ENCODE measurements at regions not wholly inside any gene's neighbourhood (a gene's known extent, or its start where the extent isn't known, plus 50 kb on each side); places are given as distances from the start of the nearest gene placed in this dataset.

DNA sequence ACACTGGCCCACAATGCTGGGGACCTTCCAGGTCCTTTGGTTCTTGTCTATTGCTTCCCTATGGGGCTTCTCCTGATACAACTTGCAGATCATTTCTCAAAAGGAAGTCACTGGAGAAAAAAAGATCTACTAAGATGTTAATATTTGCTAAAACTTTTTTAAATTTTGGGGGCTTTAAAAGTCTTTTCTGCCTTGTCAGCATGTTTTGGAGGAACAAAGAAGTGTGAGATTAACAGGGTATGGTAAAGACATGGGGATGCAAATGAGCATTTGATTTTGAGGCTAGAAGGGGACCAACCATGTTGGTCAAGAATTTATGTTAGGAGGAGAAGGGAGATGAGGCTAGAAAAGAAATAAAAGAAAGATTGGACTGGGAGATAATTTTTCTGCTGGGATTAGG lies 515.4 kb downstream of the HTR7 start:
- no peak overlapping the region for H3K27ac ChIP-seq
- TF ChIP-seq POLR2A (IDR thresholded peaks at IDR 0.05) (no peak), POLR2AphosphoS5 (IDR thresholded peaks at IDR 0.05; ENCODE audit: insufficient read depth in 1 of 2, low read depth in 1 of 2) (no peak)
- TF ChIP-seq, protein P1, sequence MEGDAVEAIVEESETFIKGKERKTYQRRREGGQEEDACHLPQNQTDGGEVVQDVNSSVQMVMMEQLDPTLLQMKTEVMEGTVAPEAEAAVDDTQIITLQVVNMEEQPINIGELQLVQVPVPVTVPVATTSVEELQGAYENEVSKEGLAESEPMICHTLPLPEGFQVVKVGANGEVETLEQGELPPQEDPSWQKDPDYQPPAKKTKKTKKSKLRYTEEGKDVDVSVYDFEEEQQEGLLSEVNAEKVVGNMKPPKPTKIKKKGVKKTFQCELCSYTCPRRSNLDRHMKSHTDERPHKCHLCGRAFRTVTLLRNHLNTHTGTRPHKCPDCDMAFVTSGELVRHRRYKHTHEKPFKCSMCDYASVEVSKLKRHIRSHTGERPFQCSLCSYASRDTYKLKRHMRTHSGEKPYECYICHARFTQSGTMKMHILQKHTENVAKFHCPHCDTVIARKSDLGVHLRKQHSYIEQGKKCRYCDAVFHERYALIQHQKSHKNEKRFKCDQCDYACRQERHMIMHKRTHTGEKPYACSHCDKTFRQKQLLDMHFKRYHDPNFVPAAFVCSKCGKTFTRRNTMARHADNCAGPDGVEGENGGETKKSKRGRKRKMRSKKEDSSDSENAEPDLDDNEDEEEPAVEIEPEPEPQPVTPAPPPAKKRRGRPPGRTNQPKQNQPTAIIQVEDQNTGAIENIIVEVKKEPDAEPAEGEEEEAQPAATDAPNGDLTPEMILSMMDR (IDR thresholded peaks at IDR 0.05) = no peak
- DNase-seq (ENCODE audit: extremely low spot score in 2 of 2) = no peak
- intact Hi-C loops (cut with DNase I) = no loop called here
- H3K27me3 ChIP-seq = no peaks in the 10 kb centered on the region
- no peaks in the 10 kb centered on the region for H3K9me3 ChIP-seq
- H3K36me3 ChIP-seq = no peaks in the 10 kb centered on the region
- H3K4me3 ChIP-seq = no peak overlapping the region
- no peaks in the 10 kb centered on the region for H3K4me1 ChIP-seq

DNA sequence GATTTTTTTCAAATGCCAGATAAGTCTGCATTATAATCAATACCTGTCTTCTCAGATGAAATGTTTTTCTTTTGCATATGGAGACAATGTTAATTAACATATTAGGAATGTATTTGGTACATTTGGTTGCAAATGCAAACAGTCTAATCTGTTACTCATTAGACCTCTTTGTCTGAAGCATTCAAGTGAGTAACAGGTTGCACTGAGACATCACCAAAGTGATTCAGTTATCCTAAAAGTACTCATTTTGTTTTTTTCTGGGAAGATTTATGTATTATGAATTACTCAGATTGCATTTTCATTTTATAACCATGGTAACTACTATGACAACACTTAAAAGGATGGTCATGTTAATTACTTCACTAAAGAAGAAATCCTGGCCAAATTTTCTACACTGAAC lies 513.6 kb downstream of the HTR7 start:
- intact Hi-C loops (cut with DNase I) = no loop called here
- Histone ChIP-seq H3K9me3 (no peaks in the 10 kb centered on the region), H3K4me3 (no peak overlapping the region), H3K4me1 (no peaks in the 10 kb centered on the region), H3K27ac (no peak overlapping the region), H3K36me3 (no peaks in the 10 kb centered on the region), H3K27me3 (no peaks in the 10 kb centered on the region)
- TF ChIP-seq POLR2AphosphoS5 (IDR thresholded peaks at IDR 0.05; ENCODE audit: insufficient read depth in 1 of 2, low read depth in 1 of 2) = no peak
- TF ChIP-seq, protein P1 (IDR thresholded peaks at IDR 0.05) = no peak
- no peak for TF ChIP-seq POLR2A (IDR thresholded peaks at IDR 0.05)
- DNase-seq (ENCODE audit: extremely low spot score in 2 of 2) = no peak

DNA sequence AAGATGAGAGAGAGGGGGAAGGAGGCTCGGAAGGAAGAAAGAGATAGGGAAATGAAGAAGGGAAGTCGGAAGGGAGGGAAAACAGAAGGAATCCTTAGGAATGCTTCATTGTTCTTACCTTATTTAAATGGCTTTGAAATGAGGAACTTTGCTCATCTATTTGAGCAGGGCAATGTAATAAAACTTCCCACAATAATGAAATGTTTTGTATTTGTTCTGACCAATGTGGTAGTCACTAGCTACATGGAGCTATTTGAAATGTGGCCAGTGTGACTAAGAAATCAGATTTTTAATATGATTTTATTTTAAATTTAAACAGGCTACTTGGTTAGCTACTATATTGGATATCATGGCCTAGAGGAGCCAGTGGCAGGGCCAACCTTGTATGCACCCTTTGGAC lies 510.6 kb downstream of the HTR7 start:
- no peaks in the 10 kb centered on the region for H3K4me1 ChIP-seq
- no peaks in the 10 kb centered on the region for H3K36me3 ChIP-seq
- TF ChIP-seq, protein P1 (IDR thresholded peaks at IDR 0.05) = no peak
- no peak for TF ChIP-seq POLR2A (IDR thresholded peaks at IDR 0.05)
- no peak for TF ChIP-seq POLR2AphosphoS5 (IDR thresholded peaks at IDR 0.05; ENCODE audit: insufficient read depth in 1 of 2, low read depth in 1 of 2)
- no peak overlapping the region for H3K4me3 ChIP-seq
- DNase-seq (ENCODE audit: extremely low spot score in 2 of 2) = no peak
- H3K9me3 ChIP-seq = no peaks in the 10 kb centered on the region
- intact Hi-C loops (cut with DNase I) = no loop called here
- no peaks in the 10 kb centered on the region for H3K27me3 ChIP-seq
- H3K27ac ChIP-seq = no peak overlapping the region

DNA sequence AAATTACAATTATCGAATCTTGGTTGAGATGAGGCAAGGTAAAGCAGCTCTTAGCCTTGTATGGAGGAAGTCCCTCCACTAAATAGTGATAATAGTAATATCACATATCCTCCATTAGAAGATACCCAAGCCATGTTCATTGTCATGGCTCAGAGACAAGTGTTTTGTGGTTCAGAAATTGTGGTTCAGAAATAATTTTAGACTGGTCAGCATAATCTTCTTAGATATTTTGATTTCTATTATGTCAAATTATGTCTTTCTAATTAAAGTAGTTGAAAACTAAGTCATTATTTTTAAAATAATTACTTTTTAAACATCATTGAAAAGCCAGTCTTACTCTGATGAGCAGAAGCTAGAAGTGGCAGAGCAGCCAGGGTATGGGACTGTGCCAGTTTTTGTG lies 507.7 kb downstream of the HTR7 start:
- TF ChIP-seq POLR2AphosphoS5 (IDR thresholded peaks at IDR 0.05; ENCODE audit: insufficient read depth in 1 of 2, low read depth in 1 of 2) = no peak
- H3K27me3 ChIP-seq = no peaks in the 10 kb centered on the region
- H3K27ac ChIP-seq = no peak overlapping the region
- H3K9me3 ChIP-seq = no peaks in the 10 kb centered on the region
- DNase-seq (ENCODE audit: extremely low spot score in 2 of 2) = no peak
- H3K4me1 ChIP-seq = no peaks in the 10 kb centered on the region
- no peak overlapping the region for H3K4me3 ChIP-seq
- intact Hi-C loops (cut with DNase I) = no loop called here
- H3K36me3 ChIP-seq = no peaks in the 10 kb centered on the region

DNA sequence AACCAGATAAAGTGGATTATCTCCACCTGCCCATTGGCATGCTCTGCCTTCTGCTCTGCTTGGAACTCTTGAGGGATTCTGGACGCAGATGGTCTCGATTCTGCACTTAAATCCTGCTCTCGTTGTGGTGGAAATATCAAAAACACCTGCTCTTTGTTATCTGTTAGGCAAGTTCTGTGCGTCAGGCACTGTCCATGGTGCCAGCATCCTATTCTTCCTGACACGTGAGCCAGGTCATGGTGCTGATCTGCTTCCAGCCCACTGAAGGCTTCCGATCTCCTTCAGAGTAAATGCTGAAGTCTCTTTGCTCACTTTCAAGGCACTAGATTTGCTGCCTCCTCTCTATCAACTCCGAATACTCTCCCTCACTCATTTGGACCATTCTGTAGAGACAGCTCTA lies 505.6 kb downstream of the HTR7 start:
- TF ChIP-seq POLR2AphosphoS5 (IDR thresholded peaks at IDR 0.05; ENCODE audit: insufficient read depth in 1 of 2, low read depth in 1 of 2) (no peak), POLR2A (IDR thresholded peaks at IDR 0.05) (no peak)
- TF ChIP-seq, protein P1 (IDR thresholded peaks at IDR 0.05) = no peak
- no peak overlapping the region for H3K27ac ChIP-seq
- no peaks in the 10 kb centered on the region for H3K36me3 ChIP-seq
- no peak overlapping the region for H3K4me3 ChIP-seq
- H3K4me1 ChIP-seq = no peaks in the 10 kb centered on the region
- intact Hi-C loops (cut with DNase I) = no loop called here
- no peaks in the 10 kb centered on the region for H3K27me3 ChIP-seq
- DNase-seq (ENCODE audit: extremely low spot score in 2 of 2) = no peak
- no peaks in the 10 kb centered on the region for H3K9me3 ChIP-seq

DNA sequence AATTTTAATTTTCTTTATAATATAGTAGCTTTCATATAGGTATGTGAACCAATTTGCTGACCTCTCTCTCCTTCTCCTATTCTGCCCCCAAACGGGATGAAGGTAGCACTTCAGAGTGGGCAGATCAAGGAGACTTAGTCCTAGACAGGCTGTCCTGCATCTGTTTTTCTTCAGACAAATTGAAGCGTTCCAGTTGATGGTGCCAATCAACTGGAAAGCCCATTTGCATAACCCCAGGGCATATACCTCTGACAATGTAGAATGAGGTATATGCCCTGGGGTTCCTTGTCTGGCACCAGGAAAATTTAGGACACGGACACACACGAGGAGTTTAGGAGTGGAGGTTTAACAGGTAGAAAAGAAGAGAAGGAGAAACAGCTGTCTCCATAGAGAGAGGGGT lies 502.9 kb downstream of the HTR7 start:
- Histone ChIP-seq H3K27me3 (no peaks in the 10 kb centered on the region), H3K4me3 (no peak overlapping the region), H3K36me3 (no peaks in the 10 kb centered on the region), H3K4me1 (no peaks in the 10 kb centered on the region), H3K9me3 (no peaks in the 10 kb centered on the region), H3K27ac (no peak overlapping the region)
- intact Hi-C loops (cut with DNase I) = no loop called here
- no peak for DNase-seq (ENCODE audit: extremely low spot score in 2 of 2)
- TF ChIP-seq POLR2AphosphoS5 (IDR thresholded peaks at IDR 0.05; ENCODE audit: insufficient read depth in 1 of 2, low read depth in 1 of 2) = no peak
- no peak for TF ChIP-seq POLR2A (IDR thresholded peaks at IDR 0.05)
- TF ChIP-seq, protein P1 (IDR thresholded peaks at IDR 0.05) = no peak

All from vagina (tissue), 2 donors.